KMS-11 (cell line): ENCODE measurements at regions not wholly inside any gene's neighbourhood (a gene's known extent, or its start where the extent isn't known, plus 50 kb on each side); places are given as distances from the start of the nearest gene placed in this dataset.

Experiments used
- H2AFZ ChIP-seq: fragments of 200-600 bp; sonication (generic); 2 replicates; pipeline ENCODE4 v1.6.1; 2016; ENCODE audit warnings: antibody characterized with exemption, mixed run types, low read depth
- H3K27ac ChIP-seq: fragments of 200-600 bp; sonication (generic); 2 replicates; pipeline ENCODE4 v1.6.1; 2016; ENCODE audit warnings: mild to moderate bottlenecking, mixed run types
- H3K27me3 ChIP-seq: fragments of 200-600 bp; sonication (generic); 2 replicates; pipeline ENCODE4 v1.6.1; 2017; ENCODE audit warnings: mild to moderate bottlenecking, low read depth, mixed run types, moderate library complexity; ENCODE audit not compliant: insufficient read depth
- H3K36me3 ChIP-seq: fragments of 200-600 bp; sonication (generic); 2 replicates; pipeline ENCODE4 v1.6.1; 2017; ENCODE audit warnings: mild to moderate bottlenecking, mixed run types; ENCODE audit not compliant: insufficient read depth
- H3K4me1 ChIP-seq: fragments of 200-600 bp; sonication (generic); 2 replicates; pipeline ENCODE4 v1.6.1; 2016; ENCODE audit warnings: mild to moderate bottlenecking, low read depth, mixed run types; ENCODE audit not compliant: poor library complexity, severe bottlenecking
- H3K4me2 ChIP-seq: fragments of 200-600 bp; sonication (generic); 2 replicates; pipeline ENCODE4 v1.7.0; 2016; ENCODE audit warnings: mild to moderate bottlenecking, mixed run types
- H3K4me3 ChIP-seq: fragments of 200-600 bp; sonication (generic); IDR thresholded peaks from 2 replicates; pipeline ENCODE4 v1.6.1; 2017; ENCODE audit warnings: low read depth, low read length, mixed read lengths; ENCODE audit not compliant: insufficient read depth
- H3K79me2 ChIP-seq: fragments of 200-600 bp; sonication (generic); 2 replicates; pipeline ENCODE4 v1.6.1; 2016; ENCODE audit warnings: low read depth, mixed run types; ENCODE audit not compliant: insufficient read depth
- H3K9ac ChIP-seq: fragments of 200-600 bp; sonication (generic); 2 replicates; pipeline ENCODE4 v1.6.1; 2016; ENCODE audit warnings: mild to moderate bottlenecking, mixed run types
- H4K20me1 ChIP-seq: fragments of 200-600 bp; sonication (generic); 2 replicates; pipeline ENCODE4 v1.6.1; 2016; ENCODE audit warnings: mild to moderate bottlenecking, mixed run types; ENCODE audit not compliant: insufficient read depth
- TF ChIP-seq, protein P1 (sequence below): fragments of 200-600 bp; sonication (generic); conservative IDR thresholded peaks from 2 replicates; pipeline ENCODE4 v1.6.1; 2017; ENCODE audit warnings: low read depth, mild to moderate bottlenecking, antibody characterized with exemption, low read length, moderate library complexity, mixed read lengths

DNA sequence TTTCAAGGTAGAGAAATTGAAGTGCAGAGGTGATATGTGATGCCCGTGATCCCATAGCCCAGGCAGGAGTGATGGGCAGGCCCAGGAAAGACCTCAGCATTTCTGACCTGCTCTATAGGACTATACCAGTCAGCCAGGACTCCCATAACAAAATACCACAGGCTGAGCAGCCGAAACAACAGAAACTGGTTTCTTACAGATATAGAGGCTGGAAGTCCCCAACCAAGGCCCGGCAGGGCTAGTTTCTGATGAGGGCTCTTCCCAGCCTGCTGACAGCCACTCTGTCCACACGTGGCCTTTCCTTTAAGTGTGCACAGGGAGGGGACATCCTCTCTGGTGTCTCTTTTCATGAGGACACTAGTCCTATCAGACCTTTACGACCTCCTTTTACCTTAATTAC lies 104.2 kb upstream of the AGAP1 start:
- H2AFZ ChIP-seq: peak overlapping the region; percentile 60
- TF ChIP-seq, protein P1, sequence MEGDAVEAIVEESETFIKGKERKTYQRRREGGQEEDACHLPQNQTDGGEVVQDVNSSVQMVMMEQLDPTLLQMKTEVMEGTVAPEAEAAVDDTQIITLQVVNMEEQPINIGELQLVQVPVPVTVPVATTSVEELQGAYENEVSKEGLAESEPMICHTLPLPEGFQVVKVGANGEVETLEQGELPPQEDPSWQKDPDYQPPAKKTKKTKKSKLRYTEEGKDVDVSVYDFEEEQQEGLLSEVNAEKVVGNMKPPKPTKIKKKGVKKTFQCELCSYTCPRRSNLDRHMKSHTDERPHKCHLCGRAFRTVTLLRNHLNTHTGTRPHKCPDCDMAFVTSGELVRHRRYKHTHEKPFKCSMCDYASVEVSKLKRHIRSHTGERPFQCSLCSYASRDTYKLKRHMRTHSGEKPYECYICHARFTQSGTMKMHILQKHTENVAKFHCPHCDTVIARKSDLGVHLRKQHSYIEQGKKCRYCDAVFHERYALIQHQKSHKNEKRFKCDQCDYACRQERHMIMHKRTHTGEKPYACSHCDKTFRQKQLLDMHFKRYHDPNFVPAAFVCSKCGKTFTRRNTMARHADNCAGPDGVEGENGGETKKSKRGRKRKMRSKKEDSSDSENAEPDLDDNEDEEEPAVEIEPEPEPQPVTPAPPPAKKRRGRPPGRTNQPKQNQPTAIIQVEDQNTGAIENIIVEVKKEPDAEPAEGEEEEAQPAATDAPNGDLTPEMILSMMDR: no peak

DNA sequence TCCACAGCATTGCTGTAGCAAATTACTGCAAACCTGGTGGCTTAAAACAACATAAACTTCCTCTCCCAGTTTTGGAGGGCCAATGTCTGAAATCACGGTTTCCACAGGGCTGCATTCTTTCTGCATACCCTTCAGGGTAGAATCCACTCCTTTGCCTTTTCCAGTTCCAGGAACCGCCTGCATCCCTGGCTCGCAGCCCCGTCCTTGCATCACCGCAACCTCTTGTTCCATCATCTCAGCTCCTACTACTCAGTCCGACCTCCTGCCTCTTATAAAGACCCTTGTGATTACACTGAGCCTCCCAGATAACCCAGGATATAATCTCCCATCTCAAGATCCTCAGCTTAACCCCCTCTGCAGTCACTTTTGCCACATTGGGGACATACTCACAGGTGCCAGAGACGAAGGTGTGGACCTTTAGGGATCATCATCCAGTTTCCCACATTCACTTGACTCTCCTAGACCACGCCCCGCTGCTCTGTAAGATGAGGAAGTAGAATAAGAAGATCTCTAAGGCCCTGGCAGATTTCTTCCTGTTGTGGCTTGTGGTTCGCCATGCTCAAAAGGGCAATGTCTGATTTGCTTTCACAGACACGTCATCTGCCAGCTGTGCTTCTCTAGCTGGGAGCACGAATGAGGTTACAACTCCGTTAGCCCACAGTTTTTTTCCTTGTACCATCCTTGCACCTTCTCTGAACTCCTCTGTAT lies 103.6 kb upstream of the AGAP1 start:
- no peaks in the 10 kb centered on the region for H3K36me3 ChIP-seq
- TF ChIP-seq, protein P1: no peak
- H3K27ac ChIP-seq: peak overlapping the region; percentile 82
- peak overlapping the region; percentile 60 for H2AFZ ChIP-seq
- H4K20me1 ChIP-seq: no peaks in the 10 kb centered on the region
- peak overlapping the region; percentile 79 for H3K4me2 ChIP-seq
- peak overlapping the region; percentile 45; the same call in 1 of the 2 replicates for H3K9ac ChIP-seq
- H3K79me2 ChIP-seq: no peaks in the 10 kb centered on the region
- no peaks in the 10 kb centered on the region for H3K27me3 ChIP-seq
- no peak overlapping the region for H3K4me3 ChIP-seq
- peaks cover 39% of the 10 kb centered on the region for H3K4me1 ChIP-seq

More for the DNA sequence above, 104.2 kb upstream of the AGAP1 start:
- H3K4me1 ChIP-seq: peaks cover 39% of the 10 kb centered on the region
- no peaks in the 10 kb centered on the region for H3K79me2 ChIP-seq
- no peaks in the 10 kb centered on the region for H4K20me1 ChIP-seq
- H3K4me2 ChIP-seq: peak overlapping the region; percentile 79
- H3K27ac ChIP-seq: peak overlapping the region; percentile 82
- H3K27me3 ChIP-seq: no peaks in the 10 kb centered on the region
- no peaks in the 10 kb centered on the region for H3K36me3 ChIP-seq
- H3K4me3 ChIP-seq: no peak overlapping the region
- H3K9ac ChIP-seq: peak overlapping the region; percentile 43; the same call in 1 of the 2 replicates

DNA sequence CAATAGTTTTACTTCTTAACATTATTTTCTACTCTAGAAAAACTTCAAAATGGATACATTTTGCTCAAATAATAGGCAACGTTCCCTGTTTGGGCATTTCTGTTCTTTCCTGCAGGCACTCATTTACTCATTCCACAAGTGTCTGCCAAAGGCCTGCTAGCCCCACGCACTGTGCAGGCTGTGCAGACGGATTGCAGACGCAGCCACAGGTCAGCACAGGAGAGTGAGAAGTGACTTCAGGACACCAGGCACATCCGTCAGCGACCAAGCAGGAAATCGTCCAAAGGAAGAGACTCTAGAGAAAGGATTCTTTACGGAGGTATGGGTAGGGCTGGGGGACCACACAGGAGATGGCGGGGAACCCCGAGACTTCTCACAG lies 103.0 kb upstream of the AGAP1 start:
- Histone ChIP-seq H3K4me2 (peak overlapping the region; percentile 79), H3K4me1 (peaks cover 39% of the 10 kb centered on the region), H3K4me3 (no peak overlapping the region), H3K27me3 (no peaks in the 10 kb centered on the region), H4K20me1 (no peaks in the 10 kb centered on the region), H3K9ac (peak overlapping the region; percentile 45; the same call in 1 of the 2 replicates), H2AFZ (peak overlapping the region; percentile 60; the same call in 1 of the 2 replicates), H3K36me3 (no peaks in the 10 kb centered on the region), H3K27ac (peak overlapping the region; percentile 82), H3K79me2 (no peaks in the 10 kb centered on the region)
- TF ChIP-seq, protein P1: no peak

DNA sequence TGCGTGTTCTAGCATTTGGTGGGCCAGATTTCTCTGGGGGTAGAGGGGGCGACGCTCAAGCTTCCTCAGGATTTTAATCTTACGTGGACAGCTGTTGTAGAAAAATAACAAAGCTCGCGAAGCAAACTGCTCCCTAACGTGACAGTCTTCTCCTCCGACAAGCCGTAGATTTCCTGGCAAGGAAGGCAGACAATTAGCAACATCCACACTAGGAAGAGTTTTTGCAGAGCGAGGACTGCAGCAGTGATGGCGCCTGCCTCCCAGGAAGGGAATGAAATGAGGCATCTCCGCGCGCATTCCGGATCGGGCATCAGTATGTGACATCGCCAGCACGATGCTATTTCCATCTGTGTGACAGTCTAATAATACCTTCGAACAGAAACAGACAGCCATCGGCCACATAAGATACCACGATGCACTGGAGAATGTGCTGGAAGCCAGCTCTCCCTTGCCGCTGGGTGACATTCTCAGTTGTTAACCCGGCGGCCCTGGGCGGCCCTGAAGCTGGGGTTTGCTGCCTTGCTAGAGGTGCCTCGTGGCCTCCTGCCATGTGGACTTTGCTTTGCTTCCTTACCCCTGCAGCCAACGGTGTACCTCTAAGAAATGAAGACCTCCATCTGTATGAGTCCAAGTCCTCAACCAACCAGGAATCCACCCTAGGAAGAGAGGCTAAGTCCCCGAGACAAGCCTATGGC lies 101.8 kb upstream of the AGAP1 start:
- no peak overlapping the region for H2AFZ ChIP-seq
- no peak overlapping the region for H3K4me3 ChIP-seq
- peaks cover 39% of the 10 kb centered on the region for H3K4me1 ChIP-seq
- no peaks in the 10 kb centered on the region for H3K36me3 ChIP-seq
- no peaks in the 10 kb centered on the region for H3K79me2 ChIP-seq
- no peaks in the 10 kb centered on the region for H4K20me1 ChIP-seq
- TF ChIP-seq, protein P1: no peak
- H3K4me2 ChIP-seq: peak overlapping the region; percentile 79
- no peaks in the 10 kb centered on the region for H3K27me3 ChIP-seq
- no peak overlapping the region for H3K27ac ChIP-seq
- no peak overlapping the region; the same call in 1 of the 2 replicates for H3K9ac ChIP-seq
